ENCODE measurements at regions not wholly inside any gene's neighbourhood (a gene's known extent, or its start where the extent isn't known, plus 50 kb on each side); places are given as distances from the start of the nearest gene placed in this dataset.

DNA sequence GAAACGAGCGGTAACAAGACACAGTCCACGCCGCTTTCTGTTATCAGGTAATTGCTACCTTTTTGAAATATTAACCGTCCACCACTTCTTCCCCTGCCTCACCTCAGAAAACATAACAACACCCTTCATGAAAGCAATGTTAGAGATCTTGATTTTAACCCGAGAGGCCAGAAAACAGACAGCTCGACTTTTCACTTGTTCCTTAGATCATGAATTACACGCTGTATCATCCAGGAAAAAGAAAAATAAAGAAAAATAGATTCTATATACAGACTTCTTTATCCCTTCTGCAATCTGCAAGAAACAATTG is 957.1 kb upstream of the SOX9 start:
- TF ChIP-seq, protein P1, sequence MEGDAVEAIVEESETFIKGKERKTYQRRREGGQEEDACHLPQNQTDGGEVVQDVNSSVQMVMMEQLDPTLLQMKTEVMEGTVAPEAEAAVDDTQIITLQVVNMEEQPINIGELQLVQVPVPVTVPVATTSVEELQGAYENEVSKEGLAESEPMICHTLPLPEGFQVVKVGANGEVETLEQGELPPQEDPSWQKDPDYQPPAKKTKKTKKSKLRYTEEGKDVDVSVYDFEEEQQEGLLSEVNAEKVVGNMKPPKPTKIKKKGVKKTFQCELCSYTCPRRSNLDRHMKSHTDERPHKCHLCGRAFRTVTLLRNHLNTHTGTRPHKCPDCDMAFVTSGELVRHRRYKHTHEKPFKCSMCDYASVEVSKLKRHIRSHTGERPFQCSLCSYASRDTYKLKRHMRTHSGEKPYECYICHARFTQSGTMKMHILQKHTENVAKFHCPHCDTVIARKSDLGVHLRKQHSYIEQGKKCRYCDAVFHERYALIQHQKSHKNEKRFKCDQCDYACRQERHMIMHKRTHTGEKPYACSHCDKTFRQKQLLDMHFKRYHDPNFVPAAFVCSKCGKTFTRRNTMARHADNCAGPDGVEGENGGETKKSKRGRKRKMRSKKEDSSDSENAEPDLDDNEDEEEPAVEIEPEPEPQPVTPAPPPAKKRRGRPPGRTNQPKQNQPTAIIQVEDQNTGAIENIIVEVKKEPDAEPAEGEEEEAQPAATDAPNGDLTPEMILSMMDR (IDR thresholded peaks at IDR 0.05; ENCODE audit: poor library complexity), result no peak
- TF ChIP-seq EZH2 (IDR thresholded peaks at IDR 0.05; ENCODE audit: borderline replicate concordance) (no peak), EZH2phosphoT487 (IDR thresholded peaks at IDR 0.05; ENCODE audit: low read depth, severe bottlenecking, unreplicated experiment) (no peak)

Measured in hepatocyte (in vitro differentiated cells).